B cell (primary cell): ENCODE measurements at regions not wholly inside any gene's neighbourhood (a gene's known extent, or its start where the extent isn't known, plus 50 kb on each side); places are given as distances from the start of the nearest gene placed in this dataset.

Source experiments
- CTCF ChIP-seq: fragments of 200-600 bp; IDR thresholded peaks from one replicate; pipeline ENCODE4 v1.8.0; 2022; ENCODE audit warnings: antibody characterized with exemption, mild to moderate bottlenecking
- EZH2 ChIP-seq: IDR thresholded peaks from 2 replicates; pipeline ENCODE4 v1.6.1; 2012; ENCODE audit warnings: borderline replicate concordance, low read depth, mild to moderate bottlenecking, moderate library complexity, low read length; ENCODE audit not compliant: insufficient read depth, poor library complexity, severe bottlenecking

DNA sequence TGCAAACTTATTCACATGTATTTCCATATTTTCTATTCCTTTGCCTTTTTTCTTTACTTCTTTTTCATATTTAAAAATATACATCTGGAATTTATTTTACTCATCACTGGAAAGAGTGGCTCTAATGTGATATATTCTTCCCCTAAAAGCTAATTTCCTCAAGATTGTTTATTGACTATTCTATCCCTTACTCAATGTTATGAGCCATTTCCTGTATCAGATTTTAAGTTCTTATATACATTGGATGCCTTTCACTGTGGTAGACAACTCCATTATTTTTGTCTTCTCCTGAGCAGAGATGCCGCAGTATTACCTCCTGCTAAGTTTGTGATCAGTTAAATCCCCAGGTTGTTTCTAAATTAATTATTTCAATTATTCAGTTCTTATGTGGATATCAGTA lies 418.4 kb upstream of the JAG1 start:
- TF ChIP-seq CTCF = no peak
- no peak for TF ChIP-seq EZH2
